Spleen (tissue), 11 donors: ENCODE measurements at regions not wholly inside any gene's neighbourhood (a gene's known extent, or its start where the extent isn't known, plus 50 kb on each side); places are given as distances from the start of the nearest gene placed in this dataset.
"Not testable (repeated sequence)": the region's sequence is repeated elsewhere in the genome, so short reads cannot be mapped to it uniquely, and the experiment has no call there.

Experiments used
- DNase-seq: peaks from one replicate; pipeline ENCODE4 v3.0.0-alpha.2; 2020
- H3K27ac ChIP-seq, 8 donors: fragments of 200-600 bp; sonication (generic) in 7 of 8; 1 replicate in 4 of 8; 2 replicates in 4 of 8; pipeline versions ENCODE4 v1.5.0 to v1.8.0; 2016 to 2021; ENCODE audit warnings: inconsistent platforms in 4 of 8, mild to moderate bottlenecking in 4 of 8, moderate library complexity in 1 of 8
- H3K27me3 ChIP-seq, 7 donors: fragments of 200-600 bp; sonication (generic) in 6 of 7; replicated peaks in 1 of 7; 1 replicate in 4 of 7; 2 replicates in 3 of 7; pipeline versions ENCODE4 v1.5.0 to v1.8.0; 2016 to 2021; ENCODE audit warnings: inconsistent platforms in 3 of 7, mild to moderate bottlenecking in 1 of 7
- H3K36me3 ChIP-seq, 6 donors: fragments of 200-600 bp; sonication (generic) in 5 of 6; 1 replicate in 4 of 6; 2 replicates in 2 of 6; pipeline versions ENCODE4 v1.5.0 to v1.8.0; 2016 to 2021; ENCODE audit warnings: inconsistent platforms in 2 of 6
- H3K4me1 ChIP-seq, 6 donors: fragments of 200-600 bp; sonication (generic) in 5 of 6; 1 replicate in 3 of 6; 2 replicates in 3 of 6; pipeline versions ENCODE4 v1.5.0 to v1.8.0; 2016 to 2021; ENCODE audit warnings: inconsistent platforms in 3 of 6
- H3K4me3 ChIP-seq, 8 donors: fragments of 200-600 bp; sonication (generic) in 7 of 8; 1 replicate in 4 of 8; 2 replicates in 4 of 8; pipeline versions ENCODE4 v1.5.0 to v1.8.0; 2016 to 2021; ENCODE audit warnings: inconsistent platforms in 4 of 8, mild to moderate bottlenecking in 4 of 8, moderate library complexity in 2 of 8
- H3K9me3 ChIP-seq, 8 donors: fragments of 200-600 bp; sonication (generic) in 7 of 8; 1 replicate in 4 of 8; 2 replicates in 4 of 8; pipeline versions ENCODE4 v1.5.0 to v1.8.0; 2016 to 2021; ENCODE audit warnings: inconsistent platforms in 4 of 8
- CTCF ChIP-seq, 11 experiments: fragments of 200-600 bp in 7 of 11; fragments of 450-650 bp in 4 of 11; sonication (generic) in 4 of 11; IDR thresholded peaks in 8 of 11; conservative IDR thresholded peaks in 3 of 11; 1 replicate in 7 of 11; 2 replicates in 4 of 11; pipeline versions ENCODE4 v1.4.0 to v1.8.0; 2016 to 2021; ENCODE audit warnings: antibody characterized with exemption in 11 of 11, inconsistent platforms in 4 of 11, mild to moderate bottlenecking in 1 of 11
- POLR2A ChIP-seq, 3 donors: fragments of 450-650 bp; IDR thresholded peaks; one replicate each; pipeline ENCODE4 v1.5.1; 2017; ENCODE audit warnings: antibody characterized with exemption in 3 of 3, mild to moderate bottlenecking in 1 of 3
- POLR2AphosphoS5 ChIP-seq, 3 donors: sonication (generic); formaldehyde crosslinking; IDR thresholded peaks; one replicate each; pipeline ENCODE4 v1.5.1; 2017; ENCODE audit warnings: antibody characterized with exemption in 3 of 3
- WGBS, 5 donors: extraction: QIAGEN DNeasy Blood & Tissue Kit in 3 of 5; methylation state at CpG; one replicate each; pipeline versions ENCODE4 v1.1.5 to v1.1.7; 2013 to 2018; 5-methylcytosine and 5-hydroxymethylcytosine counted together
- intact Hi-C: fragments of 100-400 bp; cut with DNase I; formaldehyde crosslinking; loops from one replicate; pipeline ENCODE4 v1.15.0; 2023; ENCODE audit warnings: low total_unique reads
- donor health status: healthy with polysubstance abuse.
- donor health status: DM: no; HTN: no; CAD: no; lungs with moderate emphysema.
- donor health status: DM: no; HTN: no; CAD: no.
- donor health status: Bipolar disorder and iron deficiency.
- donor health status: healthy.
- donor health status: DM: no; HTN: no; CAD: no.
- donor health status: DM: yes; HTN: yes; CAD: no.

- intact Hi-C loops: no loop called here
- no peaks in the 10 kb centered on the region for H3K27me3 ChIP-seq
- WGBS, 5 donors: 66 to 78% (median 70%) methylated on average over 11 of the region's 11 CpGs
- DNase-seq: no peak
- H3K36me3 ChIP-seq: no peaks in the 10 kb centered on the region
- peaks cover 0 to 17% (median 3%) of the 10 kb centered on the region in 8 donors for H3K9me3 ChIP-seq
- no peak overlapping the region for H3K27ac ChIP-seq
- no peak overlapping the region for H3K4me3 ChIP-seq
- TF ChIP-seq POLR2A (IDR thresholded peaks at IDR 0.05): no peak
- TF ChIP-seq POLR2AphosphoS5 (IDR thresholded peaks at IDR 0.05): no peak
- TF ChIP-seq CTCF (IDR thresholded peaks at IDR 0.05 in 8 of 11, conservative IDR thresholded peaks at IDR 0.05 in 3 of 11): no peak
- H3K4me1 ChIP-seq: no peaks in the 10 kb centered on the region
Observed at GRCh38 chr17:72191921-72192799, 71.3 kb downstream of the SOX9 start.

DNA sequence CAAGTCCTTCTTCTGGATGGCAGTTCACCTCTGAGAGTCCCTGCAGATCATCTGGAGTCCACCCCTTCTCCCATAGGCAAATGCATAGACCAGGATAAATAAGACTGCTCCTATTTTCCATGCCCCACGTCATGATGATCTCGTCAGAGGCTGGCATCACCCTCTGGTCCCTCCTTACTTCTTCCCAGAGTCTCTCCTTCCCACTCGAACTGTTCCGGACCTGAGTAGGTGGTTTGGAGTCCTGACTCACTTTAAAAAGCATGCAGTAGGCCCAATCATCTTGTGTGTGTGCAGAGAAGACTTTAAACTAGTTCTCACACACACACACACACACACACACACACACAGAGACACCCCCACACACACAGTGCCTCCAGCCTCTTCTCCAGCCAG, 72.0 kb downstream of the SOX9 start:
- TF ChIP-seq CTCF (IDR thresholded peaks at IDR 0.05 in 8 of 11, conservative IDR thresholded peaks at IDR 0.05 in 3 of 11): no peak
- no peak for TF ChIP-seq POLR2AphosphoS5 (IDR thresholded peaks at IDR 0.05)
- TF ChIP-seq POLR2A (IDR thresholded peaks at IDR 0.05): no peak
- no peak for DNase-seq
- Histone ChIP-seq H3K9me3 (peaks cover 0 to 22% (median 5%) of the 10 kb centered on the region in 8 donors), H3K27me3 (no peaks in the 10 kb centered on the region), H3K36me3 (no peaks in the 10 kb centered on the region), H3K27ac (no peak overlapping the region), H3K4me3 (no peak overlapping the region), H3K4me1 (no peaks in the 10 kb centered on the region)
- intact Hi-C loops: no loop called here
- 72 to 93% (median 84%) methylated on average over 4 of the region's 4 CpGs for WGBS, 5 donors

- Histone ChIP-seq H3K9me3 (peaks cover 0 to 27% (median 8%) of the 10 kb centered on the region in 8 donors), H3K27ac (no peak overlapping the region), H3K4me1 (no peaks in the 10 kb centered on the region), H3K36me3 (no peaks in the 10 kb centered on the region), H3K4me3 (no peak overlapping the region), H3K27me3 (no peaks in the 10 kb centered on the region)
- TF ChIP-seq POLR2AphosphoS5 (IDR thresholded peaks at IDR 0.05): no peak
- TF ChIP-seq POLR2A (IDR thresholded peaks at IDR 0.05): no peak
- no peak for TF ChIP-seq CTCF (IDR thresholded peaks at IDR 0.05 in 8 of 11, conservative IDR thresholded peaks at IDR 0.05 in 3 of 11)
- no peak for DNase-seq
- WGBS, 5 donors: 73 to 90% (median 84%) methylated on average over 7 to 10 of the region's 10 CpGs
- intact Hi-C loops: no loop called here
Observed at GRCh38 chr17:72193391-72194106, 72.7 kb downstream of the SOX9 start.

DNA sequence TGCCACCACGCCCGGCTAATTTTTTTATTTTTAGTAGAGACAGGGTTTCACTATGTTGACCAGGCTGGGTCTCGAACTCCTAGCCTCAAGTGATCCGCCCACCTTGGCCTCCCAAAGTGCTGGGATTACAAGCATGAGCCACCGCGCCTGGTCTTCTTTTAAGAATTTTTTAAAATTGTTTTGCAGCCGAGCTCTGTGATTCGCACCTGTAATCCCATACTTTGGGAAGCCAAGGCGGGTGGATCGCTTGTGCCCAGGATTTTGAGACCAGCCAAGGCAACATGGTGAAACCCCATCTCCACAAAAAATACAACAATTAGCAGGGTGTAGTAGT, 73.3 kb downstream of the SOX9 start:
- H3K4me3 ChIP-seq, H3K27me3 ChIP-seq, H3K27ac ChIP-seq, DNase-seq, H3K36me3 ChIP-seq, intact Hi-C loops, H3K4me1 ChIP-seq: not testable (repeated sequence)
- 90 to 96% (median 92%) methylated on average over 10 of the region's 10 CpGs for WGBS, 5 donors
- peaks cover 0 to 29% (median 8%) of the 10 kb centered on the region in 8 donors for H3K9me3 ChIP-seq
